Prostate gland (tissue), 2 donors: ENCODE measurements at regions not wholly inside any gene's neighbourhood (a gene's known extent, or its start where the extent isn't known, plus 50 kb on each side); places are given as distances from the start of the nearest gene placed in this dataset.

Source experiments
- CTCF ChIP-seq, 4 experiments: fragments of 200-600 bp in 2 of 4; fragments of 450-650 bp in 2 of 4; sonication (generic) in 2 of 4; IDR thresholded peaks; 1 replicate in 3 of 4; 2 replicates in 1 of 4; pipeline ENCODE4 v1.5.1; 2016 to 2019; ENCODE audit warnings: antibody characterized with exemption in 4 of 4, mild to moderate bottlenecking in 2 of 4, moderate library complexity in 2 of 4
- POLR2A ChIP-seq: fragments of 450-650 bp; IDR thresholded peaks from one replicate; pipeline ENCODE4 v1.6.1; 2016; ENCODE audit warnings: antibody characterized with exemption, mild to moderate bottlenecking
- POLR2AphosphoS5 ChIP-seq: sonication (generic); formaldehyde crosslinking; IDR thresholded peaks from one replicate; pipeline ENCODE4 v1.6.1; 2017; ENCODE audit warnings: antibody characterized with exemption

GRCh38 chr9:26054600-26055520 is 376.6 kb upstream of the TUSC1 start:
- TF ChIP-seq POLR2A (no peak), CTCF (IDR thresholded peaks at IDR 0.05) (no peak), POLR2AphosphoS5 (no peak)
